ENCODE measurements at regions not wholly inside any gene's neighbourhood (a gene's known extent, or its start where the extent isn't known, plus 50 kb on each side); places are given as distances from the start of the nearest gene placed in this dataset.

DNA sequence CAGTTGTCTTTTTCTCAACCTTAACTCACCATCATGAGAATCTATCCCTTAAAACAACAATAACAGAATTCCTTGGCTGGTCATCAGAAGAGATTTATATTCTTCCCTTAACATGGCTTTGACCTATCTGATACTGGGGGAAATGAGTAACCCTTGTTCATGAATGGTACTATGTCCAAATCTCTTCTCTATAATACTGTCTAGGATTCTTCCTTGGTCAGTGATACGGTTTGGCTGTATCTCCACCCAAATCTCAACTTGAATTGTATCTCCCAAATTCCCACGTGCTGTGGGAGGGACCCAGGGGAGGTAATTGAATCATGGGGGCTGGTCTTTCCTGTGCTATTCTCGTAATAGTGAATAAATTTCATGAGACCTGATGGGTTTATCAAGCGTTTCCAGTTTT, 282.0 kb upstream of the SIX2 start:
- H3K27ac ChIP-seq (ENCODE audit: low read depth, low read length, poor library complexity, severe bottlenecking) = no peak overlapping the region
- no peak overlapping the region for H3K9ac ChIP-seq (ENCODE audit: low read length)
- H3K4me1 ChIP-seq (ENCODE audit: insufficient read depth, low read length, severe bottlenecking) = peaks cover 3% of the 10 kb centered on the region
- H4K20me1 ChIP-seq (ENCODE audit: insufficient read depth, low read length) = no peaks in the 10 kb centered on the region
- H3K9me2 ChIP-seq (ENCODE audit: low read depth, low read length) = no peaks in the 10 kb centered on the region
- no peaks in the 10 kb centered on the region for H3K36me3 ChIP-seq (ENCODE audit: insufficient read depth, low read length)
- H3F3A ChIP-seq (ENCODE audit: insufficient read depth, low read length) = no peaks in the 10 kb centered on the region
- H3K27me3 ChIP-seq (ENCODE audit: insufficient read depth, low read length) = no peaks in the 10 kb centered on the region
- H2AFZ ChIP-seq (ENCODE audit: low read length) = no peak overlapping the region
- no peak overlapping the region for H3K4me3 ChIP-seq (ENCODE audit: low read depth, low read length, poor library complexity, severe bottlenecking)
- no peaks in the 10 kb centered on the region for H3K9me3 ChIP-seq (ENCODE audit: low read length)
- H3K79me2 ChIP-seq (ENCODE audit: insufficient read depth, low read length) = no peaks in the 10 kb centered on the region
- TF ChIP-seq, protein P1, sequence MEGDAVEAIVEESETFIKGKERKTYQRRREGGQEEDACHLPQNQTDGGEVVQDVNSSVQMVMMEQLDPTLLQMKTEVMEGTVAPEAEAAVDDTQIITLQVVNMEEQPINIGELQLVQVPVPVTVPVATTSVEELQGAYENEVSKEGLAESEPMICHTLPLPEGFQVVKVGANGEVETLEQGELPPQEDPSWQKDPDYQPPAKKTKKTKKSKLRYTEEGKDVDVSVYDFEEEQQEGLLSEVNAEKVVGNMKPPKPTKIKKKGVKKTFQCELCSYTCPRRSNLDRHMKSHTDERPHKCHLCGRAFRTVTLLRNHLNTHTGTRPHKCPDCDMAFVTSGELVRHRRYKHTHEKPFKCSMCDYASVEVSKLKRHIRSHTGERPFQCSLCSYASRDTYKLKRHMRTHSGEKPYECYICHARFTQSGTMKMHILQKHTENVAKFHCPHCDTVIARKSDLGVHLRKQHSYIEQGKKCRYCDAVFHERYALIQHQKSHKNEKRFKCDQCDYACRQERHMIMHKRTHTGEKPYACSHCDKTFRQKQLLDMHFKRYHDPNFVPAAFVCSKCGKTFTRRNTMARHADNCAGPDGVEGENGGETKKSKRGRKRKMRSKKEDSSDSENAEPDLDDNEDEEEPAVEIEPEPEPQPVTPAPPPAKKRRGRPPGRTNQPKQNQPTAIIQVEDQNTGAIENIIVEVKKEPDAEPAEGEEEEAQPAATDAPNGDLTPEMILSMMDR (IDR thresholded peaks at IDR 0.05; ENCODE audit: low read length) = no peak
- TF ChIP-seq EZH2 (IDR thresholded peaks at IDR 0.05; ENCODE audit: borderline replicate concordance, low read length) = no peak
- H3K4me2 ChIP-seq (ENCODE audit: low read length) = no peak overlapping the region

DNA sequence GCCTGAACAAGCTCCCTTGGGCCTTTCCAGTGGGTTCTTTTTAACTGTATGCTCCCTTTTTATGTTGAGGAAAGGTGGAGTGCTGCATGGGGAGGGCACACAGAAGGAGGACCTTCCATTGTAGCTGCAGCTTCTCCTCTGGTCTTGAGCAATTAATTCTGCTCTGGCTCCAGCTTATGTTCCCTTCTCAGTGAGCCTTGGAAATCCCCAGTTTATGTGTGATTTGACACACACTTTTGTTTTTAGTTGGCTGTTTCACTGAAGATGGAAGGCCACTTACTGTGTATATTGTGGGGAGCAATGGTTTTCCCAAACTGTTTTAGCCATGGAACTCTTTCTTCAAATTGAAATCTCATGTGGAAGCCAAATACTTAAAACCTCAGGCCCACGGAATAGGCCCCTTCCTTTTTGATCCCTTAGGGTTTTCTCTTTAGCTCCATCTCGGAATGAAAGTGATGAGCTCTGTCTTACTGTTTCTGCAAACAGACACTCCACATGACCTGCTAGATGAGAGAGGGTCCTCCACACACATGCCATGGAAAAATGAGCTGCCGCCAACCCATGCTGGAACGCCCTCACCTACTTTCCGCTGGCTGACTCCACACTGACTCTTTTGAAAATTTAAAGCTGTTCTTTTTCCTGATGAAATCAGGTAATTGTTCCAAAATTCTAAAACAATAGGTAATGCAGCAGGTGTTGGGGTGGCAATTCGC, 280.9 kb upstream of the SIX2 start:
- no peak overlapping the region for H3K9ac ChIP-seq (ENCODE audit: low read length)
- no peaks in the 10 kb centered on the region for H3K27me3 ChIP-seq (ENCODE audit: insufficient read depth, low read length)
- TF ChIP-seq, protein P1 (IDR thresholded peaks at IDR 0.05; ENCODE audit: low read length) = no peak
- TF ChIP-seq EZH2 (IDR thresholded peaks at IDR 0.05; ENCODE audit: borderline replicate concordance, low read length) = no peak
- H3K27ac ChIP-seq (ENCODE audit: low read depth, low read length, poor library complexity, severe bottlenecking) = no peak overlapping the region
- no peaks in the 10 kb centered on the region for H3K36me3 ChIP-seq (ENCODE audit: insufficient read depth, low read length)
- H2AFZ ChIP-seq (ENCODE audit: low read length) = no peak overlapping the region
- no peaks in the 10 kb centered on the region for H3K79me2 ChIP-seq (ENCODE audit: insufficient read depth, low read length)
- no peaks in the 10 kb centered on the region for H4K20me1 ChIP-seq (ENCODE audit: insufficient read depth, low read length)
- H3K9me3 ChIP-seq (ENCODE audit: low read length) = no peaks in the 10 kb centered on the region
- no peak overlapping the region for H3K4me3 ChIP-seq (ENCODE audit: low read depth, low read length, poor library complexity, severe bottlenecking)
- peaks cover 3% of the 10 kb centered on the region for H3K4me1 ChIP-seq (ENCODE audit: insufficient read depth, low read length, severe bottlenecking)
- no peak overlapping the region for H3K4me2 ChIP-seq (ENCODE audit: low read length)
- H3F3A ChIP-seq (ENCODE audit: insufficient read depth, low read length) = no peaks in the 10 kb centered on the region
- no peaks in the 10 kb centered on the region for H3K9me2 ChIP-seq (ENCODE audit: low read depth, low read length)

DNA sequence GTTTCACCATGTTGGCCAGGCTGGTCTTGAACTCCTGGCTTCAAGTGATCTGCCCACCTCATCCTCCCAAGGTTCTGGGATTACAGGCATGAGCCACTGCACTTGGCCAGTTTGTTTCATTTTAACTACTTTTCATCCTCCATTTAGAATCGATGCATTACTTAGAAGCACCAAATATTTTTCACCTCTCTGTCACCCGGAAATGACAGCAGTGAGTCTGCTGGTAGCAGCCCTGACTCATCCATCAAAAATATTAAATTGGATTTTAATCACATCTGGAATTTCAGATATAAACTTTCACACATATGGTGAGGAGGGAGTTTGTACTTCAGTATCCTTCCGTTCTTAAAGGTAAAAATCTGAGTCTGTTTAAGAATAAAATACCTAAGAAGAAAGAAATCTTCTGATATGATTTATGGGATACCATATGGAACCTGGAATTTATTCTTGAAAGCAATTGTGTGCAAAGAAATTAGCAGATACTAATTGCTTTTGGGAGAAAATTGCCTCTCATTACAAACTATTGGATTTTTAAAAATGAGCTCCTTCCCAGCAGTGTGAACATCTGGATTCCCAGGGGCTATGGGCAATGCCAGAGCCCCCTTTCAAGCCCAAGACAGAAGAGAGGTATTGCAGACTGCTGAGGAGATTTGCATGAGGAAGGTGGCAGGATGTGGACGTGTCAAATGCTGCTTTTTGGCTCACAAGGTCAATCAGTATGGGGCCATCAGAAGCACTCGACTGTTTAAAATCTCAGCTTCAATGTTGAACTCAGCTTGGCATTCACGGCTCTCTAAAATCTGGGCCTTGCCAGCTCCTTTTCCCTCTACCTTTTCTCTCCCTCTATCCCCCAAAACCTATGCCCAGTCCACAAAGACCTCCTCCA, 279.5 kb upstream of the SIX2 start:
- TF ChIP-seq EZH2 (IDR thresholded peaks at IDR 0.05; ENCODE audit: borderline replicate concordance, low read length) = no peak
- TF ChIP-seq, protein P1 (IDR thresholded peaks at IDR 0.05; ENCODE audit: low read length) = no peak
- H3K4me1 ChIP-seq (ENCODE audit: insufficient read depth, low read length, severe bottlenecking) = peaks cover 3% of the 10 kb centered on the region
- H3K27ac ChIP-seq (ENCODE audit: low read depth, low read length, poor library complexity, severe bottlenecking) = no peak overlapping the region
- no peaks in the 10 kb centered on the region for H3K27me3 ChIP-seq (ENCODE audit: insufficient read depth, low read length)
- H3K9me3 ChIP-seq (ENCODE audit: low read length) = no peaks in the 10 kb centered on the region
- no peaks in the 10 kb centered on the region for H3K9me2 ChIP-seq (ENCODE audit: low read depth, low read length)
- H3K79me2 ChIP-seq (ENCODE audit: insufficient read depth, low read length) = no peaks in the 10 kb centered on the region
- no peak overlapping the region for H3K4me3 ChIP-seq (ENCODE audit: low read depth, low read length, poor library complexity, severe bottlenecking)
- no peak overlapping the region for H3K4me2 ChIP-seq (ENCODE audit: low read length)
- H4K20me1 ChIP-seq (ENCODE audit: insufficient read depth, low read length) = no peaks in the 10 kb centered on the region
- no peaks in the 10 kb centered on the region for H3F3A ChIP-seq (ENCODE audit: insufficient read depth, low read length)
- H2AFZ ChIP-seq (ENCODE audit: low read length) = no peak overlapping the region
- H3K36me3 ChIP-seq (ENCODE audit: insufficient read depth, low read length) = no peaks in the 10 kb centered on the region
- no peak overlapping the region for H3K9ac ChIP-seq (ENCODE audit: low read length)

Measured in OCI-LY1 (cell line).